MM.1S (cell line): ENCODE measurements at regions not wholly inside any gene's neighbourhood (a gene's known extent, or its start where the extent isn't known, plus 50 kb on each side); places are given as distances from the start of the nearest gene placed in this dataset.

Experiments used
- CTCF ChIP-seq: fragments of 300-600 bp; sonication (generic); IDR thresholded peaks from 2 replicates; pipeline ENCODE4 v1.5.1; 2016; ENCODE audit warnings: antibody characterized with exemption, low read length, mixed read lengths
- EZH2 ChIP-seq: fragments of 300-600 bp; sonication (generic); optimal IDR thresholded peaks from 2 replicates; pipeline ENCODE3; 2017; ENCODE audit warnings: low read depth, mild to moderate bottlenecking, antibody characterized with exemption, low read length, mixed read lengths
- EZH2phosphoT487 ChIP-seq: fragments of 300-600 bp; sonication (generic); IDR thresholded peaks from 2 replicates; pipeline ENCODE4 v1.6.1; 2018; ENCODE audit warnings: antibody characterized with exemption, low read length

GRCh38 chr11:21806508-21806907 lies 386.4 kb upstream of the ANO5 start:
- TF ChIP-seq CTCF (no peak), EZH2phosphoT487 (no peak), EZH2 (no peak)
